ENCODE measurements at regions not wholly inside any gene's neighbourhood (a gene's known extent, or its start where the extent isn't known, plus 50 kb on each side); places are given as distances from the start of the nearest gene placed in this dataset.

- no peak for DNase-seq
Observed at GRCh38 chr9:26296910-26297572, 595.6 kb downstream of the CAAP1 start.

- no peak for DNase-seq
Observed at GRCh38 chr9:26292943-26293342, 599.7 kb downstream of the CAAP1 start.

GRCh38 chr9:26271495-26272122 is 593.4 kb upstream of the TUSC1 start:
- no peak for DNase-seq

- no peak for DNase-seq
Observed at GRCh38 chr9:26266146-26266793, 588.0 kb upstream of the TUSC1 start.

- no peak for DNase-seq
Observed at GRCh38 chr9:26264709-26265601, 586.7 kb upstream of the TUSC1 start.

- no peak for DNase-seq
Observed at GRCh38 chr9:26263478-26263877, 585.2 kb upstream of the TUSC1 start.

- no peak for DNase-seq
Observed at GRCh38 chr9:26262421-26263107, 584.3 kb upstream of the TUSC1 start.

GRCh38 chr9:26261503-26262330 is 583.5 kb upstream of the TUSC1 start:
- DNase-seq: no peak

GRCh38 chr9:26260238-26260637 is 582.0 kb upstream of the TUSC1 start:
- DNase-seq: no peak

- no peak for DNase-seq
Observed at GRCh38 chr9:26247861-26248260, 569.6 kb upstream of the TUSC1 start.

GRCh38 chr9:26244661-26245451 is 566.6 kb upstream of the TUSC1 start:
- no peak for DNase-seq

- no peak for DNase-seq
Observed at GRCh38 chr9:26243726-26244125, 565.5 kb upstream of the TUSC1 start.

GRCh38 chr9:26243029-26243697 is 564.9 kb upstream of the TUSC1 start:
- no peak for DNase-seq

GRCh38 chr9:26240020-26240419 is 561.8 kb upstream of the TUSC1 start:
- DNase-seq: no peak

GRCh38 chr9:26237256-26237655 is 559.0 kb upstream of the TUSC1 start:
- DNase-seq: no peak

- no peak for DNase-seq
Observed at GRCh38 chr9:26234865-26235264, 556.6 kb upstream of the TUSC1 start.

- DNase-seq: no peak
Observed at GRCh38 chr9:26231391-26231790, 553.1 kb upstream of the TUSC1 start.

GRCh38 chr9:26229324-26230054 is 551.2 kb upstream of the TUSC1 start:
- no peak for DNase-seq

GRCh38 chr9:26228273-26228672 is 550.0 kb upstream of the TUSC1 start:
- no peak for DNase-seq

GRCh38 chr9:26221290-26221689 is 543.0 kb upstream of the TUSC1 start:
- no peak for DNase-seq
